SK-N-SH (cell line): ENCODE measurements at regions not wholly inside any gene's neighbourhood (a gene's known extent, or its start where the extent isn't known, plus 50 kb on each side); places are given as distances from the start of the nearest gene placed in this dataset.

Experiments
- ELF1 ChIP-seq: IDR thresholded peaks from 2 replicates; pipeline ENCODE4 v1.4.0; 2012
- EP300 ChIP-seq, 2 experiments: IDR thresholded peaks; 2 replicates each; pipeline versions ENCODE4 v1.4.0 to v1.6.1; 2012; ENCODE audit warnings: borderline replicate concordance in 1 of 2, low read depth in 1 of 2, low read length in 1 of 2
- EZH2phosphoT487 ChIP-seq: fragments of 200-600 bp; sonication (generic); IDR thresholded peaks from 2 replicates; pipeline ENCODE4 v1.6.1; 2017; ENCODE audit warnings: low read depth, mixed run types, mild to moderate bottlenecking, antibody characterized with exemption, moderate library complexity, borderline replicate concordance
- POLR2AphosphoS5 ChIP-seq: IDR thresholded peaks from 2 replicates; pipeline ENCODE4 v1.6.1; 2012; ENCODE audit warnings: low read depth, low read length
- RCOR1 ChIP-seq: fragments of 150-350 bp; IDR thresholded peaks from 2 replicates; pipeline ENCODE4 v1.6.1; 2017; ENCODE audit warnings: antibody characterized with exemption, low read length
- TCF12 ChIP-seq: IDR thresholded peaks from 2 replicates; pipeline ENCODE4 v1.4.0; 2012
- TEAD4 ChIP-seq: IDR thresholded peaks from 2 replicates; pipeline ENCODE4 v1.4.0; 2012; ENCODE audit warnings: mild to moderate bottlenecking, borderline replicate concordance; ENCODE audit not compliant: insufficient read depth
- TF ChIP-seq, protein P1 (sequence below): fragments of 200-600 bp; sonication (generic); IDR thresholded peaks from 2 replicates; pipeline ENCODE4 v1.6.1; 2017; ENCODE audit warnings: antibody characterized with exemption, mild to moderate bottlenecking, moderate library complexity
- TF ChIP-seq, protein P2 (sequence below): IDR thresholded peaks from 2 replicates; pipeline ENCODE4 v1.4.0; 2012; ENCODE audit warnings: low read depth

GRCh38 chr6:45718871-45719270, 296.8 kb downstream of the CLIC5 start:
- TF ChIP-seq, protein P1, sequence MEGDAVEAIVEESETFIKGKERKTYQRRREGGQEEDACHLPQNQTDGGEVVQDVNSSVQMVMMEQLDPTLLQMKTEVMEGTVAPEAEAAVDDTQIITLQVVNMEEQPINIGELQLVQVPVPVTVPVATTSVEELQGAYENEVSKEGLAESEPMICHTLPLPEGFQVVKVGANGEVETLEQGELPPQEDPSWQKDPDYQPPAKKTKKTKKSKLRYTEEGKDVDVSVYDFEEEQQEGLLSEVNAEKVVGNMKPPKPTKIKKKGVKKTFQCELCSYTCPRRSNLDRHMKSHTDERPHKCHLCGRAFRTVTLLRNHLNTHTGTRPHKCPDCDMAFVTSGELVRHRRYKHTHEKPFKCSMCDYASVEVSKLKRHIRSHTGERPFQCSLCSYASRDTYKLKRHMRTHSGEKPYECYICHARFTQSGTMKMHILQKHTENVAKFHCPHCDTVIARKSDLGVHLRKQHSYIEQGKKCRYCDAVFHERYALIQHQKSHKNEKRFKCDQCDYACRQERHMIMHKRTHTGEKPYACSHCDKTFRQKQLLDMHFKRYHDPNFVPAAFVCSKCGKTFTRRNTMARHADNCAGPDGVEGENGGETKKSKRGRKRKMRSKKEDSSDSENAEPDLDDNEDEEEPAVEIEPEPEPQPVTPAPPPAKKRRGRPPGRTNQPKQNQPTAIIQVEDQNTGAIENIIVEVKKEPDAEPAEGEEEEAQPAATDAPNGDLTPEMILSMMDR, result no peak
- TF ChIP-seq TCF12 (no peak), RCOR1 (no peak), ELF1 (no peak), EZH2phosphoT487 (no peak), TEAD4 (no peak), EP300 (IDR thresholded peaks at IDR 0.05; ENCODE audit: borderline replicate concordance in 1 of 2, low read depth in 1 of 2, low read length in 1 of 2) (no peak), POLR2AphosphoS5 (no peak)
- TF ChIP-seq, protein P2, sequence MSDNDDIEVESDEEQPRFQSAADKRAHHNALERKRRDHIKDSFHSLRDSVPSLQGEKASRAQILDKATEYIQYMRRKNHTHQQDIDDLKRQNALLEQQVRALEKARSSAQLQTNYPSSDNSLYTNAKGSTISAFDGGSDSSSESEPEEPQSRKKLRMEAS, result no peak
